Kidney glomerular epithelial cell (primary cell): ENCODE measurements at regions not wholly inside any gene's neighbourhood (a gene's known extent, or its start where the extent isn't known, plus 50 kb on each side); places are given as distances from the start of the nearest gene placed in this dataset.
A peak's percentile ranks its signal among the peaks of the same experiment; 100 is the strongest.
"Not testable (repeated sequence)": the region's sequence is repeated elsewhere in the genome, so short reads cannot be mapped to it uniquely, and the experiment has no call there.

Experiments
- DNase-seq: peaks from one replicate; lab custom pipeline; 2025; lab: John Stamatoyannopoulos, UW

DNA sequence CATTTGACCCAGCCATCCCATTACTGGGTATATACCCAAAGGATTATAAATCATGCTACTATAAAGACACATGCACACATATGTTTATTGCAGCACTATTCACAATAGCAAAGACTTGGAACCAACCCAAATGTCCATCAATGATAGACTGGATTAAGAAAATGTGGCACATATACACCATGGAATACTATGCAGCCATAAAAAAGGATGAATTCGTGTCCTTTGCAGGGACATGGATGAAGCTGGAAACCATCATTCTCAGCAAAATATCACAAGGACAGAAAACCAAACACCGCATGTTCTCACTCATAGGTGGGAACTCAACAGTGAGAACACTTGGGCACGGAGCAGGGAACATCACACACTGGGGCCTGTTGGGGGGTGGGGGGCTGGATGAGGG lies 290.0 kb upstream of the HNRNPA3 start:
- DNase-seq = not testable (repeated sequence)

DNA sequence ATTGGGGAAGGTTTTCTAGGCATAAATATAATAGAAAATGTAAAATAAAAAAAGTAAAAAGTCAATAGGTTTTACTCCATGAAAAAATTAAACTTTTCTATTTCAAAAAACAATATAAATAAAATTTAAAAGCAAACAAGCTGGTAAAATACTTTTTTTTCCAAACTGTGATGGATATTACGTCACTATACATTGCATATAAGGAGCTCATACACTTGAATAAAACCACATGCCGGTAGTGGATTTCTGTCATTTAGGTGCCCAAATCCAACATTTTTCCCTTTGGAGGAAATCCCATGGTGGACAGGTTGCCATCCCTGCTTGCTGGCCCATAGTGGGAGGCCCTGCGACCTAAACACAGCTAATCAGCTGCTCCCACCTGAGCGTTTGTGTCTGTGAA lies 289.4 kb upstream of the HNRNPA3 start:
- DNase-seq = no peak

DNA sequence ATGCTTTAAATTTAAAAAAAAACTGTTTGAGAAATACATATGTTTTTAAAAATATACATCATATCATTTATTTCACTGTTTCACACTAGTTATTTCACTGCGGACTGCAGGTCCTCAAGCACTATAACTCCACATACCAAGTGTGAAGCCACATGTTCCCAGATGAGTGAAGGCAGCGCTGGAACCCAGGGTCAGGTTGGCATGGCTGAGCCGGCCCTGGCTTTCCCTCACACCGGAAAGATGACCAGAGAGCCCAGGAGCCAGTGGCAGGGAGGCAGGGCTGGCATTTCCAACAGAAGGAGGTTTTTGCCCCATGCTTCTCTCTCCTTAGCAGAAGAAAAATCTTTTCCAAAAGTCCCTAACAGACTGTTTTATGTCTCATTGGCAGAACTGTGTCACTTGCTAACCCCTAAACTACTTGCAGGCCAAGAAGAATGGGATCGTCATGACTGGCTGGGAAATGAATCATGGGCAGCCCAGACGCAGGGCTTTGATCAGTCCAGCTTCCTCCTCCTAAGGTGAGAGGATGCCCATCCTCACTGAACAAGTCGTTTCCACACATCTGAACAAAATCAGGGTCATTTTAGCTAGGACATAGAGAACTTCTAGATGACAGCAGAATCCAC lies 287.6 kb upstream of the HNRNPA3 start:
- DNase-seq = no peak

DNA sequence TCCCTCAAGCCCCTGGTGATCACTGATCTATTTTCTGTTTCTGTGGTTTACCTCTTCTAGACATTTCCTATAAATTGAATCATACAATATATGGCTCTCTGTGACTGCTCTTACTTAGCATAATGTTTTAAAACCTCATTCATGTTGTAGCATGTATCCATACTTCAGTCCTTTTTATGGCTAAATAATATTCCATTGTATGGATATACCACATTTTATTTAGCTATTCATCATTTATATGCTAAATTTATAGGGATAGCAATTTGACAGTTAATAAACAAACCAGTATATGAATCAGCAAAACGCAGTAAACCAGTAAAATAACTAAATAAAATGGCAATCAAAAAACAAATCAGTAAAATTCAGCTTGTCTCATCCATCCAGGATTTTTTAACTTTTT lies 286.1 kb upstream of the HNRNPA3 start:
- no peak for DNase-seq

DNA sequence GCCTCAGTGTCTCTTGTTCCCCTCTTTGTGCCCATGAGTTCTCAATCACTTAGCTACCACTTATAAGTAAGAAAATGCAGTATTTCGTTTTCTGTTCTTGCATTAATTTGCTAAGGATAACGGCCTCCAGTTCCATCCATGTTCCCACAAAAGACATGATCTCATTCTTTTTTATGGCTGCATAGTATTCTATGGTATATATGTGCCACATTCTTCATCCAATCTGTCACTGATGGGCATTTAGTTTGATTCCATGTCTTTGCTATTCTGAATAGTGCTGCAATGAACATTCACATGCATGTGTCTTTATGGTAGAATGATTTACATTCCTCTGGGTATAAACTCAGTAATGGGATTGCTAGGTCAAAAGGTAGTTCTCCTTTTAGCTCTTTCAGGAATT lies 283.2 kb upstream of the HNRNPA3 start:
- not testable (repeated sequence) for DNase-seq

DNA sequence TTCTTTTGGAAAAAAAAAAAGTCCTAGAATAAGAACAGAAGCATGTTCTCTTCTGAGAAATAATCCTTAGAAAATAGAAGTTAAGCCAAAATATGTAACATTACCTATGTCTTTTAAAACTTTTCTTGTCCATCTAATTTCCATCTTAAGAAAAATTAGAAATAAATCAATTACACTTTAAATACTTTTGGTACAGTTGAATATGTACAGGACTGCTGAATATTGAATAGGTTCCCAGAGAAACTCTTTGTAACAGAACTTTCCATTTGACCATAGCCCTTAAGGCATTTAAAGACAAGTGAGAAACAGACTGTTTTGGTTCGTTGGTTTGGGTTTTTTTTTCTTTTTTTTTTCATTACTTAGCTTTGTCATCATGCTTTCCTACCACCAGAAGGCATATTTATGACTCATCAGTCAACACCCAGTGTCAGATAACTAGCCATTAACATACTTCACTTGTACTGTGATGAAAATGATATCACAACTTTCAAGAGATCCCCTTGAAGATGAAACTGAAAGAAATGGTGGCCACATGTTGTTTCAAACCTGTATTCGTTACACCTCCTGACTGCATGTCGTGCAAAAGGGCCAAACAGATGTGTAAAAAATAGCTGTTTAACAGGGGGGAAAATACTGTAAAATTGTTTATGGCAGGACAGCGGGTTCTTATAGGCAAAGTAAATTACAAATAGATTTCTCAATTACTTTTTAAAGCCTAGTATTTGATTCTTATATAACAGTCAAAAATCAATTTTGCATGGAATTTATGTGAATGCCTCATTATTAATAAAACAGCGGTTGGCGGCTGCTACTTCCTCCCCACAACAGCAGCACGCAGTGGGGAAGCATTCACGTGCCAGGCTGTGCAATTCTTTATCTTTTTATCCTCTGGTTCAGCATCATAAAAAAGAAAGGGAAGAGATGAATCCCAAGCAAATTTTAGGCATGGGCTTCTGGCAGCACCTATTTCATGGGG lies 280.7 kb upstream of the HNRNPA3 start:
- peak; percentile 86 for DNase-seq

DNA sequence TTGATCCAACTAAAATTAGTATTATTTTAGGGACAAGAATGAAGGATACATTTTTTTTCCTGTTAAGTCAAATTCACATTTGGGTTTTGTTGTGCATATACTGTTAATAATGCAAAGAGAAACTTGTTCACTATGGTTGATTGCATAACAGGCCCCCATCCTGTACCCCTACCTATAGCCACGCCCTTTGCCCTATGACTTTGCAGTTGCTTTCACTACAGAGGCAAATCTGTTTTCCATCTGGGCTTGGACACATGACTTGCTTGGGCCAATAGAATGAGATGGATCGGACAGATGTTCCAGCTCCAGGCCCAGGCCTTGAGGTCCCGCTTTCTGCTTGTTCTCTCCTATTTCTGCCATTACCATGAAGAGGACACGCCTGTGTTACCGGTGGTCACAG lies 278.5 kb upstream of the HNRNPA3 start:
- no peak for DNase-seq

DNA sequence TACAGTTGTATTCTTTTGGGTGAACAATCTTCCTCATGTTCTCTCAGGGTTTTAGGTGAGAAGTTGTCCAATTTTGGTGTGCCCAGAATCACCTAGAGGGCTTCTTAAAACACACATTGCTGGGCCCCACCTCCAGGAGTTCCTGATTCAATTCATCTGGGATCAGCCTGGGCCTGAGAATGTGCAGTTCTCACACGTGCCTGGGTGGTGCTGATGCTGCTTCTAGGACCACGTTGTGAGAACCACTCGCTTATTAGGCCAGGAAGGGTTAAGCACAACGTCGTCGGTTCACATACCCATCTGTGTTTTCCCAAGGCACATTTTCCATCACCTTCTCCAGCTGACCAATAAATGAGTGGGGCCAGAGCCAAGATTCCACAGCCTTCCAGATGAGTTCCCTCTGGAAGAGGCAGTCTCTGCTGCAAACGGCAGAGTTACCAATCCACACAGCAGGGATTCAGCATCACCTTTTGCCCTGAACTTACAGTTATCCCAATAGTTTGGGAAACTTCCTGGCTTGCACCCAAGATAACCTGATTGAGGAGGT lies 277.7 kb upstream of the HNRNPA3 start:
- DNase-seq = no peak

DNA sequence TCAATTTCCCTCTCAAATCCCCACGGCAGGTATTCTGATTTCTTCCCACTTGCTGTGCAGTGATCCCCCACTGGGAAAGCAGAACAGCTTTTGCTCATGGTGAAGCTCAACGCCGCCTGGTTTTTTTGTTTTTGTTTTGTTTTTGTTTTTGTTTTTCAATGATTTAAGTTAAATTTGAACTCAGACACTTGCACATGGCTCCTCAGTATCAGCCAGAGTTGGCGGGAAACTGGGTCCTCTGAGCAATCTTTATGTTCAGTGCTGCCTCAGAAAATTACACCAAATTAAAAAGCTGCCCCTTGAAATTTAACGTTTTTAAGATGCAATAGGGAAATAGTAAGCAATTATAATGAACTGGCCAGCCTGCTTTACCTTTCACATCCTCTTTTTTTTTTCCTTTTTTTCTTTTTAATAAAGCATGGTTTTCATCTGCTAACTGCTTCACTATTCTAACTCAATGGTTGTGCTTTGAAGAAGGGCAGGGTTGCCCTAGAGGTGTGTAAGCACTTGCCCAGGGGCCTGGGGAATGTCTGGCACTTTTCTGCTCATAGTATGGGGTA lies 277.0 kb upstream of the HNRNPA3 start:
- no peak for DNase-seq

DNA sequence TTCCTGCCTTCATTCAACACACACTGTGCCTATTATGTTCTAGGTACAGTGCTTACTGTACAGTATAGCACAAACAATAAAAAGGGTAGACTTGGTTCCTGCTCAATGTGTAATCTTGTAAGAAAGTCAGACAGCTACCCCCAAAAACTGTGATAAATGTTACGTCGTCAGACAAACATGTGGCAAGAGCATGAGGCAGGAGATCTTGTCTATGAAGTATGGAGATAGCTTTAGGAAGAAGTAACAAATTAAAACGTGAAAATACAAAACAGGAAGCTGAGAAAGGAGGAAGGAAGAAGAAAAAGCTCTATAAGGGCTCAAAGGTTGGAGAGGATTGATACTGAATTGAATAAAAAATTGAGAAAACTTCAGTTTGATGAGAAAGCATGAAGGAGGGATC lies 276.2 kb upstream of the HNRNPA3 start:
- DNase-seq = no peak

DNA sequence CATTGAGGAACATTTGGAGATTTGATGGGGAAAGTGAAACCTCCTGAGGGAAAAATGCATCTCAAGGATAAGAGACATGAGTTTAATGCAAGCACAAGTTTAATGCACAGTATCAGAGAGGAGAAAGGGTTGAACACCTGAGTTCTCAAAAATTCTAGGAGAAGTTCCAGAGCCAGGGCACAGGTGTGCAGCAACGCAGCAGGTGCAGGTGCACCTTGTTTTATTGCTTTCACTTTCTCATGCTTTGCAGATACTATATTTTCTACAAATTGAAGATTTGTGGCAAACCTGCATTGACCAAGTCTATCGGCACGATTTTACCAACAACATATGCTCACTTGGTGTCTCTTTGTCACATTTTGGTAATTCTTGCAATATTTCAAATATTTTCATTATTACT lies 267.6 kb upstream of the HNRNPA3 start:
- no peak for DNase-seq

DNA sequence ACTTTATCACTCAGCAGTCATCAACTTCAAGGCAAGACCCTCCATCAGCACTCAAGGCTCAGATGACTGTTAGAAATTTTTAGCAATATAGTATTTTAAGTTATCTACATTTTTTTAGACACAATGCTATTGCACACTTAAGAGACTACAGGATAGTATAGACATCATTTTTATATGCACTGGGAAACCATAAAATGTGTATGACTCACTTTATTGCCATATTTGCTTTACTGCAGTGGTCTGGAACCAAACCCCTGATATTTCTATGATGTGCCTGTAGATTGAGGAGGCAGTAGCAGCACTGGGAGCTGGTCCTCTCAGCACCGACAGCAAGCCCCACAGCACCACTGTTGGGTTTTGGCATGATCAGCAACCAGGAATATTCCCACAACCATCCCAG lies 264.8 kb upstream of the HNRNPA3 start:
- DNase-seq = no peak

DNA sequence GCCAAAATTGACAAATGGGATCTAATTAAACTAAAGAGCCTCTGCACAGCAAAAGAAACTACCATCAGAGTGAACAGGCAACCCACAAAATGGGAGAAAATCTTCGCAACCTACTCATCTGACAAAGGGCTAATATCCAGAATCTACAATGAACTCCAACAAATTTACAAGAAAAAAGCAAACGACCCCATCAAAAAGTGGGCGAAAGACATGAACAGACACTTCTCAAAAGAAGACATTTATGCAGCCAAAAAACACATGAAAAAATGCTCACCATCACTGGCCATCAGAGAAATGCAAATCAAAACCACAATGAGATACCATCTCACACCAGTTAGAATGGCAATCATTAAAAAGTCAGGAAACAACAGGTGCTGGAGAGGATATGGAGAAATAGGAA lies 261.4 kb upstream of the HNRNPA3 start:
- not testable (repeated sequence) for DNase-seq

DNA sequence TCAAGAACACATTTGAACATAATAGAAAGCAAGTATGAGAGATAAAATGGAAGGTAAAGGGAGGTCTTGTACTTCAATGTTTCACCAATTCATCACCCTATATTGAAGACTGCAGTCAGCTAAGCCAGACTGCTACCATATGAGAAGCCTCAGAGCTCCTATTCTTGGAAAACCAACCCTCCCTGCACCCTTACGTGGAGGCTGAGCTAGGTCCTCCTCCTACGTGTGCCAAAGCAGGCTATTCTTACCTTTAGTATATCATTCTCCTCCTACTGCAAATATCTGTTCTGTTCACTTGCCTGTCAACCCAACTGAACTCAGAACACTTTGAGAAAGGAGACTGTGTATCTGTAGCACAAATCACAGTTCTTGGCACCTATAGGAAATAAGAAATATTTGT lies 255.8 kb upstream of the HNRNPA3 start:
- DNase-seq = no peak

DNA sequence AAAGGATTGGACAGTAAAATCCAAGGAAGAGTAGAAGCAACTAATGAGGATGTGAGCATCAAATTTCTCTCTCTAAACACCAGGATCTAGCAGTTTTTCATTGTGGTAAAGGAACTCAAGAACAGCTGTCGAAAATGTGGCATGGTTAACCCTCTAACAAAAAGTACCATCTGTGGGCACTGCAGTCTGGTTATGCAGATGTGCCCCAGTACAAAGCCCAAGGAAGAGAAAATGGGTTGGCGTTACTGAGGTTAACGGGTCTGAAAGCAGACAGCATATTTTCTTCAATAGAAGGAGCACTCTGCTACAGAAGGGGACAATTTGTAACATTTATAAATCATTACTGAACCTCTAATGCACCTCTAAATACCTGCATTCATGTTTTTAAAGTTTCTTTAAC lies 253.0 kb upstream of the HNRNPA3 start:
- no peak for DNase-seq

DNA sequence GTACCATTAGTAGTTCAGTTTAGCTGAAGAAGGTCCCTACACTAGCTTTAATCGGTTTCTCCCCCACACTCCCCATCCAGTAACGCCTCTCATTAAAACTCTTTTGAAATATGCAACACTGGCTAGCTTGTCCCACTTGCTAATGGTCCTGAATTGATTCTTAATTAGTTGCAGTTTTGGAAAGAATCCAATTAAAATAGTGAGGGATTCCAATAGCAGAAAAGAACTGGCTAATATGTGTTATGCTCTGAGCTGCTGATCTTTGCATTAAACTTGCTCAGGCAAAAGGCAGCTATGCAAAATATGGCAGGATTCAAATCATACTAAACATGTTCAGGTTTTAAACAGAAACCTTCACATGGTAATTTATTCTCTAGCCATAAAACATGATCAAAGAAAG lies 252.5 kb upstream of the HNRNPA3 start:
- no peak for DNase-seq

DNA sequence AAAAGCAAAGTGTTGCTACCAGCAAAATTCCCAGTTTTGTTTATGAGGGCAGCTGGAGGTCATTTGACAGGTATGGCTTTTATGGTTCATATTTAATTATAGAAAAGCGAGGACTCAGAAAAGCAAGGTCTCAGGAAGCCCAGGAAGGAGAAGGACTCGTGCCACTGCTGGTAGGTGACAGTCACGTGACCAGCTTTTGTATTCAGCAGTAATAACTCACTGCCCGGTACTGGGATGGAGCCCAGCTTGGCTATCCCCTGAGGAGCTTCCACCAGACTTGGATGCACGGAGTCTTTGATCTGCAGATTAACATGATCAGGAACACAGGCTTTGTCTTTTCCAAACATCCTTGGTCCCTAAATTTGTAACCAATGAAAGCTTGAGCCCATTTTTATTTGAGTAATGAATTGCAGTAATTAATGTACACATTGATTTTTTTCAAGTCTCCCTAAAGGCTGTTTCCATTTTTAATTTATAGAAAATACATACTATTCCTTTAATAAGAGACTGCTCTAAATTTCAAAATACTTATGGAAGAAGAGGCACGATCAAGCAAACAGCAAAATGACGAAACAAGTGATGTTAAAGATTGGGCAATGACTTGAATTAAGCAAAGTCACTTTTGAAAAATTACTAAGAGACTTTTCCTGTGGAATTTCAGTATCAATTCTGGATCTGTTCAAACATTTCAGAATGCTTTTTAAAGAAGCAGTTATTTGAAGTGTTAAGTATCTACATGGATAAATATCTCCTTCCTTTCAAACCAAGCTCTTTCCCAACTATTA lies 251.7 kb upstream of the HNRNPA3 start:
- no peak for DNase-seq

DNA sequence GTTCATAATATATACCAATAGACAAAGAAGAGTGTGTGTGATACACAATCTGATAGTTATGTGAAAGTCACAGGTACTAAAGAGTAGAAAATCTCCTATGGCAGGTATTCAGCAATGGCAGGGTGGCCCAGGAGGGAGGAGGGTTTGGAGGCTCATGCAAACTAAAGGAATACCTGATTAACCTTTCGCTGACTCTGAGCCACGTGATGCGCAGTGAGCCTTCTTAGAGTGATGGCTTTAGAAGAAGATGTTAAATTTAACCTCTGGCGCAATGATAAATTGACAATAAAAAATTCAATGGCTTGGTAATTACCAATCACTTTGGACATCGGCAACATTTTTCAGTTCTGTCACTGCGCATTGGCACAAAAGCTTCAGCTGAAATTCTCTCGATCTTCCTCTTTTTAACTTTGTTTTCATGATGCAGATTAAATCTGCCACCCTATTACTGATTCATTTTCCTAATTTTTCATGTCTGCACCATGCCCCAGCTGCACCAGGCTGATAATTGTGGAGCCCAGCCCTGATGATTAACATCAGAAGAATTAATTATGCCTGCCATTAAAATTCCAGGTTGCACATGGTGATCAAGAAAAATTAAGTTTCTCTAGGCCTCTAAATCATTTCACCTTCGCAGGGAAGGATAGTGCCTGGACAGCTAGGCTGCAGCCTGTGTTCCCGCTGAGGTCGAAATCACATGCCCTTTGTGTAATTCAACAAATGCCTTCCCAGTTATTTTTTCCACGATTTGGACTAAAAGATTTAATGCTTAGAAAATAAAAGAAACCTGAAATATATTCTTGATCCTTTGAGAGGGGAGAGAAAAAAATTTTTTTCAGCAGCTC lies 250.6 kb upstream of the HNRNPA3 start:
- DNase-seq = no peak

DNA sequence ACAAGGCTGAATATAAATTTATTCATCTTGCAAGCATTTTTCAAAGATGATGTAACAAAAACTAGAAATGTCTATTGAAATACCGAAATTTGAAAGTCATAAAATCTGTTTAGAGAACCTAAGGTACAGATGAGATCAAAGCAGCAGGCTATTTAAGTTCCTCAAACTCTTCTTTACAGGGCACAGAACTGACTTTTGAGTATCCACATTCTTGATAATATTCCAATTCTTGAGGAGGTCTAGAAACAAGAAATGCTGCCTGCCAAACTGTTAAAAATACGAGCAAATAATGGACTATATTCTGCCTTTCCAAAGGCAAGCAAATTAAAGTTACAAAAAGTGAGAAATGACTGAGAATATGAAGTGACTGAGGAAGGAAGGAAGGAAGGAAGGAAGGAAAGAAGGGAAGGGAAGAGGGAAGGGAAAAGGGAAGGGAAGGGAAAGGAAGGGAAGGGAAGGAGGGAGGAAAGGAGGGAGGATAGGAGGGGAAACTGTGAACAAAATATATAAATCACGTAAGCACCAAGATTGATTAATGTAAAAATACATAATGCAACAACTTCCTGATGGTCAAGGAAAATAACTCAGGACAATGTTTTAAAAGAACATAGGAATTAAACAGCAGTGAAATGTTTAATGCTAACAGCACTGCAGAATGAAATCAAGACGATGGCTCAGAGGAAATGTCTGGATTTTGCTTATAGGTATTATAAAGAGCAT lies 248.9 kb upstream of the HNRNPA3 start:
- DNase-seq = no peak

DNA sequence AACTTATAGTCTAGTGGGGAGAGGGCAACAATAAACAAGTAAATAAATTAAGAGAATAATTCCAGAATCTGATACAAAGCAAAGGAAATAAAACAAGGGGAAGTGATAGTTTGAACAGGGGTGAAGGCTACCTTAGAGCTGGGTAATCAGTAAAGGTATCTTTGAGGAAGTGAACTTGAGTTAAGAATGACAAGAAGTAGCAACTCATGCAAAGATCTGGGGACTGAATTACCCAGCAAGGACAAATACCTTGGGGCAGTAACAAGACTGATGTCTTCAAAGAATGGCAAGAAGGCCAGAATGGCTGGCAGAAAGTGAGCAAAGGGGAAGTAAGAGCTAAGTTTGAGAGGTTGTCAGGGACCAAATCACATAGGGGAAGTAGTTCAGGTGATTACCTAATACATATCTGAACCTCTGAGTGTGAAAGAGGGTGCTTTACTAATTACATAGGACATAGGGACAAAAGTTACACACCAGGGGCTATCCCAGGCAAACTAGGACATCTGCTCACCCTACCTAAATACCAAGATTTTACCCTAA lies 244.6 kb upstream of the HNRNPA3 start:
- DNase-seq = no peak
